ENCODE measurements at regions not wholly inside any gene's neighbourhood (a gene's known extent, or its start where the extent isn't known, plus 50 kb on each side); places are given as distances from the start of the nearest gene placed in this dataset.

DNA sequence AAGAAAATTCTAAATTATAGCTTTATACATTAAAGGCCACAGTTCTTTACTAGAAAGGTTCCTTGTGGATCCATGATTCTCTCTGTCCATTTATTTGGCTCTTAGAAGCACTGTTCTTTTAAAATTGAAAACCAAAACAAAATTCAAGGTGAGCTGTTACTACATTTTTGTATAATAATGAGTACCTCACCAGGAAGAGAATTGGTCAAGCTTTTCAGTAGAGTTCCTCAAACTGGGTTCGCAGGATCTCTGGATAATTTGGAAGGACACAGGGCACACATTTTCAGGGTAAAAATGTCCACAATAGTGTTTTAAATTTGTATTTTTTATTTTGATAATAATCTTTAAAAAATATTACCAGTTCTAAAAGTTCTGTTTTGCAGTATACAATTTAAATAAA is 93.0 kb downstream of the PPP1R3A start:
- H3K27me3 ChIP-seq (replicated peaks; ENCODE audit: insufficient read depth), result no peaks in the 10 kb centered on the region
- H3K36me3 ChIP-seq, result no peaks in the 10 kb centered on the region
- 95% methylated on average over 1 of the region's 1 CpG for WGBS
- DNase-seq (ENCODE audit: low spot score), result no peak
- TF ChIP-seq POLR2A (IDR thresholded peaks at IDR 0.05) (no peak), POLR2AphosphoS5 (IDR thresholded peaks at IDR 0.05) (no peak)
- TF ChIP-seq, protein P1, sequence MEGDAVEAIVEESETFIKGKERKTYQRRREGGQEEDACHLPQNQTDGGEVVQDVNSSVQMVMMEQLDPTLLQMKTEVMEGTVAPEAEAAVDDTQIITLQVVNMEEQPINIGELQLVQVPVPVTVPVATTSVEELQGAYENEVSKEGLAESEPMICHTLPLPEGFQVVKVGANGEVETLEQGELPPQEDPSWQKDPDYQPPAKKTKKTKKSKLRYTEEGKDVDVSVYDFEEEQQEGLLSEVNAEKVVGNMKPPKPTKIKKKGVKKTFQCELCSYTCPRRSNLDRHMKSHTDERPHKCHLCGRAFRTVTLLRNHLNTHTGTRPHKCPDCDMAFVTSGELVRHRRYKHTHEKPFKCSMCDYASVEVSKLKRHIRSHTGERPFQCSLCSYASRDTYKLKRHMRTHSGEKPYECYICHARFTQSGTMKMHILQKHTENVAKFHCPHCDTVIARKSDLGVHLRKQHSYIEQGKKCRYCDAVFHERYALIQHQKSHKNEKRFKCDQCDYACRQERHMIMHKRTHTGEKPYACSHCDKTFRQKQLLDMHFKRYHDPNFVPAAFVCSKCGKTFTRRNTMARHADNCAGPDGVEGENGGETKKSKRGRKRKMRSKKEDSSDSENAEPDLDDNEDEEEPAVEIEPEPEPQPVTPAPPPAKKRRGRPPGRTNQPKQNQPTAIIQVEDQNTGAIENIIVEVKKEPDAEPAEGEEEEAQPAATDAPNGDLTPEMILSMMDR (IDR thresholded peaks at IDR 0.05), result no peak
- intact Hi-C loops (cut with DNase I), result no loop called here
- H3K4me1 ChIP-seq (replicated peaks), result no peaks in the 10 kb centered on the region
- H3K27ac ChIP-seq, result no peak overlapping the region
- H3K9me3 ChIP-seq, result no peaks in the 10 kb centered on the region
- no peak overlapping the region for H3K4me3 ChIP-seq

DNA sequence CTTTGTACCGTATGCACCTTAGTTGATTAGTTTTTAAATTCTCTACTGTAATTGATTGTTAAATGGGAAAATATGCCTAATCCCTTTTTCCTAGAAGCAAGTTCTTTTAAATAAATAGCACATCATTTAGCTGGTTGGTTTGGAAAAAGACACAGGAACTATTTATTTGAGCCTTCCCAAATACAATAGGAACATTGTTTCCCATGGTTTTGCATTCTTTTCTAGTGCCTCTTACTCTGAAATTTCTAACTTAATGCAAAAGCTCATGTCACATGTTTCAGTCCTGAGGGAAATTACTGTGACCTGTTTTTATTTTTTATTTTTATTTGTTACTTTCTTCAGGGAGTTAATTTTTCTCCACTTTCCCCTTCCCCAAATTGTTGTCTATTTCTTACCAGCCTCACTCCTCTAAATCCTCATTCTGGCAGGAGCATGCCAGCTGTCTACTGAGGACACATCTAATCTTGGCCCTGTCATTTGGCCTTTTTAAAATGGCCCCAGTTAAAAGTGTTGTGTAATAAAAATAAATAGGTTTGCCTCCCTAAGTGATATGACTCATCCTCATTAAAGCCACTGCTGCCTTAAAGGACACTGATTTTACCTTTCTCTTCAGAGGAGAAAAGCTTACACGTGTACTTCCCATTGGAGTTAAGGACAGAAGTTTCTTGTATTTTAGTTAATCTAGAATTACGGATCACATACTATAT is 94.5 kb downstream of the PPP1R3A start:
- DNase-seq (ENCODE audit: low spot score), result no peak
- no peaks in the 10 kb centered on the region for H3K4me1 ChIP-seq (replicated peaks)
- intact Hi-C loops (cut with DNase I), result no loop called here
- WGBS, result 24% methylated on average over 3 of the region's 3 CpGs
- no peaks in the 10 kb centered on the region for H3K27me3 ChIP-seq (replicated peaks; ENCODE audit: insufficient read depth)
- H3K4me3 ChIP-seq, result no peak overlapping the region
- H3K27ac ChIP-seq, result no peak overlapping the region
- TF ChIP-seq, protein P1 (IDR thresholded peaks at IDR 0.05), result no peak
- no peak for TF ChIP-seq POLR2AphosphoS5 (IDR thresholded peaks at IDR 0.05)
- TF ChIP-seq POLR2A (IDR thresholded peaks at IDR 0.05), result no peak
- no peaks in the 10 kb centered on the region for H3K36me3 ChIP-seq
- no peaks in the 10 kb centered on the region for H3K9me3 ChIP-seq

DNA sequence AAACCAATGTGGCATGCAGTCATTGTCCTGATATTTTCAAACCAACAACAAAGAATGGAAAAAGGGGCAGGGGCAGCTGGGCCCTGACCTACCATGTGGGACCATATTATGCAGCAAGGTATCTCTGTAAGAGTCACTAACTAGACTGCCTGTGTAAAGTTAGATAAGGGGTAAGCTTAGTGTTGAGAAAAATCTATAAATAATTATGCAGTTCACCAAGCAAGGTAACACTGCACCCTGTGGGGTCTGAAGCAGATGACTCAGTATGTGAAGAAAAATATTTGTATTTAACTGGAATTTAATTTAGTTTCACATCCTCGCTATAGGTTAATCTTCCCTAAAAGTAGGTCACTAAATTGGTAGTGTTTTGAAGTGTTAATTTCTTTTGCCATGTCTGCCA is 99.3 kb downstream of the PPP1R3A start:
- H3K36me3 ChIP-seq, result no peaks in the 10 kb centered on the region
- WGBS, result 91% methylated on average over 1 of the region's 1 CpG
- DNase-seq (ENCODE audit: low spot score), result no peak
- TF ChIP-seq POLR2AphosphoS5 (IDR thresholded peaks at IDR 0.05) (no peak), POLR2A (IDR thresholded peaks at IDR 0.05) (no peak)
- TF ChIP-seq, protein P1 (IDR thresholded peaks at IDR 0.05), result no peak
- no peaks in the 10 kb centered on the region for H3K4me1 ChIP-seq (replicated peaks)
- intact Hi-C loops (cut with DNase I), result no loop called here
- H3K4me3 ChIP-seq, result no peak overlapping the region
- no peaks in the 10 kb centered on the region for H3K9me3 ChIP-seq
- H3K27me3 ChIP-seq (replicated peaks; ENCODE audit: insufficient read depth), result no peaks in the 10 kb centered on the region
- H3K27ac ChIP-seq, result no peak overlapping the region

DNA sequence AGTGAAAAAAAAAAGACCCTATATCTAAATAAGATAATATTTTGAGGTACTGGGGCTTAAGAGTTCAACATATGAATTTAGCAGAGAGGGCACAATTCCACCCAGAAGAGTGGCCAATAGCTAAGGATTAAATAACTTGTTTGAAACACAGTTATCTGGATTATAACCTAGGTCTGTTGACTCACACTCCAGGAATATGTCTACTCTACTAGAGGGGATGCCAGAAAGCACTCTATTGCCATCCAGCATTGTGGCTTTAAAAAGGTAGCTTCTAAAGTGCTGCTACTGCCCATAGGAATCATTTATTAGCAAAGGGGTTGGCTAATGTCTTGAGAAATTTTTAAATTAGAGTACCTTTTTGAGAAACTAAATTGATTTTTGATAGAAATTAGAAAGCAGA is 102.2 kb downstream of the PPP1R3A start:
- TF ChIP-seq, protein P1 (IDR thresholded peaks at IDR 0.05), result no peak
- TF ChIP-seq POLR2A (IDR thresholded peaks at IDR 0.05) (no peak), POLR2AphosphoS5 (IDR thresholded peaks at IDR 0.05) (no peak)
- Histone ChIP-seq H3K27ac (no peak overlapping the region), H3K9me3 (no peaks in the 10 kb centered on the region), H3K4me1 (replicated peaks) (no peaks in the 10 kb centered on the region), H3K4me3 (no peak overlapping the region), H3K27me3 (replicated peaks; ENCODE audit: insufficient read depth) (no peaks in the 10 kb centered on the region), H3K36me3 (no peaks in the 10 kb centered on the region)
- intact Hi-C loops (cut with DNase I), result no loop called here
- DNase-seq (ENCODE audit: low spot score), result no peak

DNA sequence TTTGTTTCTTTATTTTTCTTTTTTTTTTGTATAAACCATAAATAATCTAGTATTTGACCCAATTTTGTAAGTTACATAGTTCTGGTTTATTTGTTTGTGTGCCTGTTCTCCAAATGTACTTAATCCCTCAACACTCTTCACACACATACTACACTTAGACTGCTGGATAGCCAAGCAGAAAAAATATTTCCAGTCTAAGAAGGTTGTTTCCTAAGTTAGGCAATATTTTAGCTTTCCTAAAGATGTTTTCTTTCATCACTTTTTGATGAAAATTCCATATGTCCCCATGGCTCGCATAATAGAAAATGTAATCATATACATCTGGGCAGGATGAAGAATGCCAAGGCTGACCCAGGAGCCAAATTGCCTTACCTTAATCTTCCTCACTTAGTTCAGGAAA is 105.3 kb downstream of the PPP1R3A start:
- WGBS, result 0% methylated on average over 1 of the region's 1 CpG
- Histone ChIP-seq H3K9me3 (no peaks in the 10 kb centered on the region), H3K4me1 (replicated peaks) (no peaks in the 10 kb centered on the region), H3K27me3 (replicated peaks; ENCODE audit: insufficient read depth) (no peaks in the 10 kb centered on the region), H3K4me3 (no peak overlapping the region), H3K27ac (no peak overlapping the region), H3K36me3 (no peaks in the 10 kb centered on the region)
- no peak for TF ChIP-seq POLR2AphosphoS5 (IDR thresholded peaks at IDR 0.05)
- no peak for TF ChIP-seq POLR2A (IDR thresholded peaks at IDR 0.05)
- TF ChIP-seq, protein P1 (IDR thresholded peaks at IDR 0.05), result no peak
- intact Hi-C loops (cut with DNase I), result no loop called here
- DNase-seq (ENCODE audit: low spot score), result no peak
